OCI-LY3 (cell line): ENCODE measurements at regions not wholly inside any gene's neighbourhood (a gene's known extent, or its start where the extent isn't known, plus 50 kb on each side); places are given as distances from the start of the nearest gene placed in this dataset.

Experiments
- EZH2phosphoT487 ChIP-seq: fragments of 200-600 bp; shearing (Covaris generic); IDR thresholded peaks from 2 replicates; pipeline ENCODE4 v1.6.1; 2018; ENCODE audit warnings: antibody characterized with exemption, mixed run types, low read depth
- TF ChIP-seq, protein P1 (sequence below): fragments of 200-600, 300-600 bp; sonication (generic); IDR thresholded peaks from 2 replicates; pipeline ENCODE4 v1.5.1; 2014; ENCODE audit warnings: antibody characterized with exemption, low read length, low read depth

DNA sequence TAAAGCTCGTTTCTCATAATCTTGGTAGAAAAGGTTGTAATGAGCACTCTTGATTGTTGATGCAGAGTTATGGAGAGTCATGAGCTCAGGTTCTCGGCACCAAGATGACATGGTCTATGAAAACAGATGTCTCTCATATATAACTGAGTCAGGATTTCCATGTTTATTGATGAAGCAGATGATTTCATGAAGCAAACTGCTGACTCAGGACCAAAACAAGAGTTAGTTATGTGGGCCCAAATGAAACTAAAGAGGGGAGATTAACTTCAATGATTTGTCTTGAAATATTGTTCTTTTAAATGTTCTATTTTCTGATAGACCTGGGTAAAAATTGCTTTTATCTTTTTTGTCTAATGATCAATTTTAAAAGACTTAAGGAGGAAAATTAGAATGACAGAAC is 258.6 kb upstream of the CTNND2 start:
- TF ChIP-seq, protein P1, sequence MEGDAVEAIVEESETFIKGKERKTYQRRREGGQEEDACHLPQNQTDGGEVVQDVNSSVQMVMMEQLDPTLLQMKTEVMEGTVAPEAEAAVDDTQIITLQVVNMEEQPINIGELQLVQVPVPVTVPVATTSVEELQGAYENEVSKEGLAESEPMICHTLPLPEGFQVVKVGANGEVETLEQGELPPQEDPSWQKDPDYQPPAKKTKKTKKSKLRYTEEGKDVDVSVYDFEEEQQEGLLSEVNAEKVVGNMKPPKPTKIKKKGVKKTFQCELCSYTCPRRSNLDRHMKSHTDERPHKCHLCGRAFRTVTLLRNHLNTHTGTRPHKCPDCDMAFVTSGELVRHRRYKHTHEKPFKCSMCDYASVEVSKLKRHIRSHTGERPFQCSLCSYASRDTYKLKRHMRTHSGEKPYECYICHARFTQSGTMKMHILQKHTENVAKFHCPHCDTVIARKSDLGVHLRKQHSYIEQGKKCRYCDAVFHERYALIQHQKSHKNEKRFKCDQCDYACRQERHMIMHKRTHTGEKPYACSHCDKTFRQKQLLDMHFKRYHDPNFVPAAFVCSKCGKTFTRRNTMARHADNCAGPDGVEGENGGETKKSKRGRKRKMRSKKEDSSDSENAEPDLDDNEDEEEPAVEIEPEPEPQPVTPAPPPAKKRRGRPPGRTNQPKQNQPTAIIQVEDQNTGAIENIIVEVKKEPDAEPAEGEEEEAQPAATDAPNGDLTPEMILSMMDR: no peak
- TF ChIP-seq EZH2phosphoT487: no peak
